Karpas-422 (cell line): ENCODE measurements at regions not wholly inside any gene's neighbourhood (a gene's known extent, or its start where the extent isn't known, plus 50 kb on each side); places are given as distances from the start of the nearest gene placed in this dataset.

Experiments used
- DNase-seq: peaks from one replicate; pipeline ENCODE4 v3.0.0-alpha.2; 2015
- H2AFZ ChIP-seq: fragments of 200-600 bp; sonication (generic); 2 replicates; pipeline ENCODE4 v1.6.1; 2014; ENCODE audit warnings: antibody characterized with exemption, low read length, mixed read lengths
- H3K27ac ChIP-seq: fragments of 200-600 bp; sonication (generic); 2 replicates; pipeline ENCODE4 v1.5.1; 2014; ENCODE audit warnings: mild to moderate bottlenecking, low read length, moderate library complexity
- H3K27me3 ChIP-seq: fragments of 200-600 bp; sonication (generic); 2 replicates; pipeline ENCODE4 v1.6.1; 2014; ENCODE audit warnings: low read length, mixed read lengths
- H3K36me3 ChIP-seq: fragments of 200-600 bp; sonication (generic); 2 replicates; pipeline ENCODE4 v1.6.1; 2014; ENCODE audit warnings: low read length, mixed read lengths; ENCODE audit not compliant: insufficient read depth
- H3K4me1 ChIP-seq: fragments of 200-600 bp; sonication (generic); 2 replicates; pipeline ENCODE4 v1.6.1; 2014; ENCODE audit warnings: mild to moderate bottlenecking, low read length, mixed read lengths
- H3K4me2 ChIP-seq: fragments of 200-600 bp; sonication (generic); 2 replicates; pipeline ENCODE4 v1.6.1; 2014; ENCODE audit warnings: low read length, low read depth, mild to moderate bottlenecking; ENCODE audit not compliant: poor library complexity, severe bottlenecking
- H3K4me3 ChIP-seq: fragments of 200-600 bp; sonication (generic); 2 replicates; pipeline ENCODE4 v1.5.1; 2014; ENCODE audit warnings: mild to moderate bottlenecking, antibody characterized with exemption, low read length, mixed read lengths
- H3K79me2 ChIP-seq: fragments of 200-600 bp; sonication (generic); 2 replicates; pipeline ENCODE4 v1.6.1; 2014; ENCODE audit warnings: mild to moderate bottlenecking, low read length, mixed read lengths
- H3K9ac ChIP-seq: fragments of 200-600 bp; sonication (generic); 2 replicates; pipeline ENCODE4 v1.6.0; 2014; ENCODE audit warnings: low read length
- H3K9me2 ChIP-seq: fragments of 200-600 bp; sonication (generic), shearing (Covaris generic); replicated peaks from 2 replicates; pipeline ENCODE4 v1.6.0; 2014; ENCODE audit warnings: mild to moderate bottlenecking, low read length, moderate library complexity; ENCODE audit not compliant: insufficient read depth
- H3K9me3 ChIP-seq: fragments of 300-700, 200-600 bp; sonication (generic); 2 replicates; pipeline ENCODE4 v1.6.1; 2014; ENCODE audit warnings: low read length, mixed read lengths
- H4K20me1 ChIP-seq: fragments of 200-600 bp; sonication (generic); 2 replicates; pipeline ENCODE4 v1.6.1; 2014; ENCODE audit warnings: mild to moderate bottlenecking, antibody characterized with exemption, low read length, low read depth; ENCODE audit not compliant: insufficient read depth

DNA sequence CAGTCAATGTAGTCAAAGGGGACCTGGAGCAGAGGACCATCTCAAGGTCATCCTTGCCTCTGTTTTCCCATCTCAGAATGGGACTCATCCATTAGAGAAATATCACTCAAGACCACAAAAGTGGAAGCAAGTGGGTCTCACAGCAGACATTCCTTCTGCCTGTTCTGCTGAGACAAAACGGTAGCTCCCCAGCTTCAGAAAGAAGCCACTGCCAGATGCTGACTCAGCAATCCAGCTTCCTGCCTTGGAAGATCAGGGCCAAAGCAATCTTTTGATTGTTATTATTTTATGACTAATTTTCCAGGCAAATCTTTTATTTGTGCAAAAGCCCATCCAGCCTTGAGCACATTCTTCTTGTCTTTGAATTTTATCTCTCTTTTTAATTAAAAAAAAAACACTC lies 86.8 kb downstream of the CCT6B start:
- Histone ChIP-seq H3K36me3 (no peaks in the 10 kb centered on the region), H4K20me1 (no peaks in the 10 kb centered on the region), H3K27me3 (peaks cover 10% of the 10 kb centered on the region; the same call in 1 of the 2 replicates), H3K9ac (no peak overlapping the region), H3K4me1 (peaks cover 20% of the 10 kb centered on the region), H3K4me2 (no peak overlapping the region), H3K27ac (no peak overlapping the region), H3K9me3 (peaks cover 8% of the 10 kb centered on the region), H3K9me2 (no peaks in the 10 kb centered on the region), H3K4me3 (no peak overlapping the region), H2AFZ (no peak overlapping the region), H3K79me2 (no peaks in the 10 kb centered on the region)
- no peak for DNase-seq

DNA sequence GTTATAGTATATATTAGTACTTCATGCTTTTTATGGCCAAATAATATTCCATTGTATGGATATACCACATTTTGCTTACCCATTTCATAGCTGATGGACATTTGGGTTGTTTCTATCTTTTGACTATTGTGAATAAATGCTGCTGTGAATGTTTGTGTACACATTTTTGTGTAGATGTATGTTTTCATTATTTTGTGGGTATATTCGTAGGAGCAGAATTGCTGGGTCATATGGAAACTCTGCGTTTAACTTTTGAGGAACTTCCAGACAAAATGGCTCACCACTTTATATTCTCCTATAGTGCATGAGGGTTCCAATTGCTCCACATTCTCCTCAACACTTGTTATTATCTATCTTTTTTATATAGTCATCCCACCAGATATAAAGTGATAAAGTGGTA lies 88.6 kb downstream of the CCT6B start:
- Histone ChIP-seq H3K4me2 (no peak overlapping the region), H3K4me1 (peaks cover 20% of the 10 kb centered on the region), H3K4me3 (no peak overlapping the region; the same call in 1 of the 2 replicates), H3K9me3 (peaks cover 8% of the 10 kb centered on the region), H3K27me3 (peaks cover 10% of the 10 kb centered on the region; the same call in 1 of the 2 replicates), H4K20me1 (no peaks in the 10 kb centered on the region), H3K9me2 (no peaks in the 10 kb centered on the region), H3K36me3 (no peaks in the 10 kb centered on the region), H3K9ac (no peak overlapping the region), H2AFZ (no peak overlapping the region), H3K27ac (no peak overlapping the region), H3K79me2 (no peaks in the 10 kb centered on the region)
- DNase-seq: no peak

DNA sequence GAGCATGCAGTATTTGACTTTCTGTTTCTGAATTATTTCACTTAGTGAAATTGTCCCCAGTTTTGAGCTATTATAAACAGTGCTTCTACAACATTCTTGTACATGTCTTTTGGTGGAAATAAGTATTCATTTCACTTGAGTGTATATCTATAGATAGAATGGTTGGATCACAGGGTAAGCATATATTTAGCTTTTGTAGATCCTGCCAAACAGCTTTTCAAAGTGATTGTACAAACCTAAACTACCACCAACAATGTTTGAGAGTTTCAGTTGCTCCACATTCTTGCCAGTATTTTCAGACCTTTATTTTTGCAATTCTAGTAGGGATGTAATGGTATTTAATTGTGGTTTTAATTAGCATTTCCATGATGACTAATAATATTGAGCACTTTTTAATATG lies 91.6 kb downstream of the CCT6B start:
- no peaks in the 10 kb centered on the region for H4K20me1 ChIP-seq
- no peak for DNase-seq
- H2AFZ ChIP-seq: no peak overlapping the region
- H3K9ac ChIP-seq: no peak overlapping the region
- H3K4me1 ChIP-seq: peaks cover 33% of the 10 kb centered on the region
- H3K4me2 ChIP-seq: no peak overlapping the region
- no peak overlapping the region for H3K27ac ChIP-seq
- no peaks in the 10 kb centered on the region for H3K9me2 ChIP-seq
- H3K36me3 ChIP-seq: no peaks in the 10 kb centered on the region
- H3K4me3 ChIP-seq: no peak overlapping the region
- peaks cover 10% of the 10 kb centered on the region; the same call in 1 of the 2 replicates for H3K27me3 ChIP-seq
- H3K9me3 ChIP-seq: peaks cover 8% of the 10 kb centered on the region
- no peaks in the 10 kb centered on the region for H3K79me2 ChIP-seq

DNA sequence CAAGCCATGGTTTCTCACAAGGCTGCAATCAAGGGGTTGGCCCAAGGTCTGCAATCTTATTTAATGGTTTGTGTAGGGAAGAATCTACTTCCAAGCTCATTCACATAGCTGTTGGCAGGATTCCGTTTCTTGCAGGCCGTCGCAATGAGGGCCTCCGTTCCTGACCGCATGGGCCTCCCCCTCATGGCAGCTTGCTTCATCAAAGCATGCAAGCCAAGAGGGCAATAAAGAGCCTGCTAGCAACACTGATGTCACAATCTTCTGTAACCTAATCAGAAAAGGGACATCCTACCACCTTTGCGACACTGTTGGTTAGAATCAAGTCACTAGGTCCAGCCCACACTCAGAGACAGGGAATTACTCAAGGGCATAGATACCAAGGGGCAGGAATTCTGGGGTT lies 95.5 kb downstream of the CCT6B start:
- Histone ChIP-seq H3K27me3 (no peaks in the 10 kb centered on the region), H4K20me1 (no peaks in the 10 kb centered on the region), H3K4me2 (peak overlapping the region; percentile 56), H3K36me3 (no peaks in the 10 kb centered on the region), H3K9me2 (no peaks in the 10 kb centered on the region), H3K79me2 (no peaks in the 10 kb centered on the region), H3K9me3 (no peaks in the 10 kb centered on the region), H3K27ac (no peak overlapping the region), H3K4me1 (peaks cover 22% of the 10 kb centered on the region), H3K4me3 (no peak overlapping the region), H2AFZ (no peak overlapping the region), H3K9ac (0 out of 2 replicates have a peak overlapping the region, but pooled peaks have one; percentile 19)
- no peak for DNase-seq

DNA sequence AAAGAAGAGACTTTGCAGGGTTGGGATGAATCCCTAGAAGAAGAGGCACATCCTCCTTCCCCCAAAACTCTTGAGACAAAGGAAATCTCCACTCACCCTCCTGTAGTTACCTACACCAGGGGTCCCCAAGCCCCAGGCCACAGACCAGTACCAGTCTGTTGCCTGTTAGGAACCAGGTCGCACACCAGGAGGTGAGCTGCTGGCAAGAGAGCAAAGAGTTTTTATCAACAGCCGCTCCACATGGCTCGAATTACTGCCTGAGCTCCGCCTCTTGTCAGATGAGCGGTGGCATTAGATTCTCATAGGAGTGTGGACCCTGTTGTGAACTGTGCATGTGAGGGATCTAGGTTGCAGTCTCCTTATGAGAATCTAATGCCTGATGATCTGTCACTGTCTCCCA lies 98.9 kb downstream of the CCT6B start:
- no peak overlapping the region for H3K9ac ChIP-seq
- no peaks in the 10 kb centered on the region for H3K9me2 ChIP-seq
- DNase-seq: no peak
- H3K4me2 ChIP-seq: no peak overlapping the region
- H3K27me3 ChIP-seq: no peaks in the 10 kb centered on the region
- no peaks in the 10 kb centered on the region for H3K79me2 ChIP-seq
- H3K9me3 ChIP-seq: no peaks in the 10 kb centered on the region
- no peak overlapping the region for H2AFZ ChIP-seq
- H3K27ac ChIP-seq: no peak overlapping the region
- no peak overlapping the region for H3K4me3 ChIP-seq
- no peaks in the 10 kb centered on the region for H3K36me3 ChIP-seq
- H4K20me1 ChIP-seq: no peaks in the 10 kb centered on the region
- peaks cover 22% of the 10 kb centered on the region for H3K4me1 ChIP-seq

DNA sequence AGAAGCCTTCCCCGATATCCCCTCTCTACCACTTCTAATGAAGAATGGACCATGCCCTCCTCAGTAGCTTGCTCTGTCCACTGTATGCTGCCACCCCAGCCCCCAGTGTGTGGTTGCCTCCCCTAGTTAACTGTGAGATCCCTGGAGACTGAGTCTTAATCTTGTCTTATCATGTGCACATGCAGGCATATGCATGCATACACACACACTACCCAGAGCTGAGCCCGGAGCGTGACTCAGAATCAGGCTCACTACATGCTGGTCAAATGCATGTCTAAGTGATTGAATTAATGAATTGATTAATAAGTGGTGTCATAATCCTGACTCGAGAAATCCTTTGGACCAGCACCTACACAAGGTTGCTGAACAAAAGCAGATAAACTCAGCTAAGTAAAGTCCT lies 99.4 kb downstream of the CCT6B start:
- H3K4me1 ChIP-seq: peaks cover 22% of the 10 kb centered on the region
- H3K27me3 ChIP-seq: no peaks in the 10 kb centered on the region
- H4K20me1 ChIP-seq: no peaks in the 10 kb centered on the region
- DNase-seq: no peak
- H3K9me3 ChIP-seq: no peaks in the 10 kb centered on the region
- no peaks in the 10 kb centered on the region for H3K9me2 ChIP-seq
- H3K4me2 ChIP-seq: no peak overlapping the region
- no peak overlapping the region for H3K4me3 ChIP-seq
- H3K27ac ChIP-seq: no peak overlapping the region
- H3K9ac ChIP-seq: no peak overlapping the region
- H3K36me3 ChIP-seq: no peaks in the 10 kb centered on the region
- no peaks in the 10 kb centered on the region for H3K79me2 ChIP-seq
- no peak overlapping the region for H2AFZ ChIP-seq

DNA sequence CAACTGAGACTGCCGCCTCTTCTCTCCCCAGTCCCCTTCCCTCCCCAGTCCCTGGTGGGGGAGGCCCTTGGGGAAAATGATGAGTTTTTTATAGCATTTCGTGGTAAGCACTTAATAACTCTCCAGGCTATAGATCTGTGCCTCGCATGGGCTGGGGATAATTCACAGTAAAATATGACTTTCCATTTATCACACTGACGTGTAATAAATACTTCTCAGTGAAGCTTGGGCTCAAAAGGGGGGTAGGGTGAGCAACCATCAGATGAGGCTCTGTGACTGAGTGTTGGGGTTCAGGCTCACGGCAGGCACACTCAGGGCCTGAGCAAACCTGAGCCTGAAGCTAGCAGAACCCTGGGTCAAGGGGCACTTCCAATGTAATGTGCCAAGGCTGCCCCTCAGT lies 101.6 kb downstream of the CCT6B start:
- no peak for DNase-seq
- Histone ChIP-seq H3K4me2 (no peak overlapping the region), H4K20me1 (no peaks in the 10 kb centered on the region), H3K36me3 (no peaks in the 10 kb centered on the region), H3K79me2 (no peaks in the 10 kb centered on the region), H3K9me2 (no peaks in the 10 kb centered on the region), H3K9ac (no peak overlapping the region), H3K4me1 (peaks cover 9% of the 10 kb centered on the region), H3K27me3 (no peaks in the 10 kb centered on the region), H3K9me3 (no peaks in the 10 kb centered on the region), H2AFZ (no peak overlapping the region), H3K27ac (no peak overlapping the region), H3K4me3 (no peak overlapping the region)

DNA sequence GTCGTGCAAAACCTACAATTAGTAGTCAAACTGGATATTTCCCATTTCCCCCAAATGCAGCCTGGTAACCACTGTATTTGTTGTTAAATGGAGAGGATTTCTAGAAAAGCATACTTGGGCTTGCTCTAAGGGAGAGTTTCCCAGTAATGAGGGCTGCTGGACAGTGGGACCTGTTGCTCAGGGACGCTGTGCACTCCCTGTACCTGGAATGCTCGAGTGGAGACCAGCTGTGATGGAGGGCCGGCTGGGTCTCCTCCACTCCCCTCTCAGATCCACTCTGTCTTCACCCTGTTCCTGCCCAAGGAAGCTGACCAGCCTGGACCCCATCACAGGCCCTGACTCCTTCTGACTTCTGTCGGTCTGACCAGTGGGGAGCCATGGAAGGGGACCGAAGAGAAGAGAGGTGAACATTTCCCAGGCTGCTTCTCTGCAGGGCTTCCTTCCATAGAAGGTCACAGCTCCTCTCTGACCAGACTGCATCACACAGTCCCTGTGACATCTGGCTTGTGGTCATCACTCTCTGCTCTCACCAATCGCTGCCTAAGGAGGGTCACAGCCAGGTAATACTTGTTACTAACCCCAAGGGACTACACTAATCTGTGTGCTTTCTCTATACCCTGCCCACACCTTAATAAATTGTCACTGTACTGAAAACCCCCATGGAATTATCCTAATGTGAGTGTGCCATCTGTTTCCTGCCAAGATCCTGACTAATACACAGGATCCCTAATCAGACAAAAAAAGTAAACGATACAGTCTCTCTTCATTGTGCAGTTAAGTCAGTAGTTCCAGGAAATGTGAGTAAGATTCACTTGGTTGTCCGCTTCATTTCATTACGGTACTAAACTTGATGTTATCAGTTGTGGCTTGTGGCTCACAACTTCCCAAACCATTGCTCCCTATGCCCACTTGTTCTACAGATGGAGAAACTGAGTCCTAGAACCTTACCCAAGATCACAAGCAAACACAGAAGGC lies 102.4 kb downstream of the CCT6B start:
- H3K9ac ChIP-seq: no peak overlapping the region
- H3K9me3 ChIP-seq: no peaks in the 10 kb centered on the region
- H3K4me1 ChIP-seq: peaks cover 9% of the 10 kb centered on the region
- H3K27me3 ChIP-seq: no peaks in the 10 kb centered on the region
- H2AFZ ChIP-seq: no peak overlapping the region
- H3K4me2 ChIP-seq: no peak overlapping the region
- H4K20me1 ChIP-seq: no peaks in the 10 kb centered on the region
- H3K9me2 ChIP-seq: no peaks in the 10 kb centered on the region
- no peak overlapping the region for H3K27ac ChIP-seq
- H3K4me3 ChIP-seq: no peak overlapping the region
- no peaks in the 10 kb centered on the region for H3K36me3 ChIP-seq
- H3K79me2 ChIP-seq: no peaks in the 10 kb centered on the region
- DNase-seq: no peak
